ENCODE measurements at regions not wholly inside any gene's neighbourhood (a gene's known extent, or its start where the extent isn't known, plus 50 kb on each side); places are given as distances from the start of the nearest gene placed in this dataset.

DNA sequence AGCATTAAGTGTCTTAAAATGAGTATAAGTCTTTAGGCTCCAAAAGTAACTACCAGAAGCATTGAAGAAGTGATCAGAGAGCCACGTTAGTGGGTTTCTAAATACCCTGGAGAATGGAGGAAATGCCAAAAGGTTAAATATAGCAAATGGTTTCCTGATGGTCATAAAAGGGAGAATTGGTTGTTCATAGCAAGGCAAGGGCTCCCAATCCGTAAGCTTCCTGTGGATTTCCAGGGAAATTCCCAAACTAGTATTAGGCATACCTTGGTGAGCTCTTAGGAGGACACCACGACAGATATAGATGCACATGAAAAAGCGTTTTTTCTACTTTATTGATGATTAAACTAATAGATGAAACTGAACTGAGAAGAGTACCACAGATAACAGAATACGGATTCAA lies 410.9 kb downstream of the FOXO1 start:
- no peak for DNase-seq (ENCODE audit: low read depth)

DNA sequence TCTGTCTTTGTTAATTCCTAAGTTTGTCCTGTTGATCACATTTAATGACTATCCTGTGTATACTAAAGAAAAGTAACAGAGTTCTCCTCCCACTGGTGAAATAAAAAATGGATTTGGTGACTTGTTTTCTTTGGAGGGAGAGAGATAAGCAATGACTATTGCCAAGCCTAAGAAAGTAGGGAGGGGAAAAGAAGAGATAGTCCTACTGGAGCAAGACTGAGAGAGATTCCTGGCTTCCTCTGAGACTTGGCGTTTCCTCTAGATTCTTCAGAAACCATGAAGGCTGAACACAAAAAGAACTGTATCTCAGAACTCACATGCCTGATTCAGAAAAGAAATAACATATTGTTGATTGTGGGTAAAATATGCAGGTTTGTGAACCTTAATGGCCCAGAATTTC lies 406.5 kb downstream of the FOXO1 start:
- DNase-seq (ENCODE audit: low read depth), result no peak

DNA sequence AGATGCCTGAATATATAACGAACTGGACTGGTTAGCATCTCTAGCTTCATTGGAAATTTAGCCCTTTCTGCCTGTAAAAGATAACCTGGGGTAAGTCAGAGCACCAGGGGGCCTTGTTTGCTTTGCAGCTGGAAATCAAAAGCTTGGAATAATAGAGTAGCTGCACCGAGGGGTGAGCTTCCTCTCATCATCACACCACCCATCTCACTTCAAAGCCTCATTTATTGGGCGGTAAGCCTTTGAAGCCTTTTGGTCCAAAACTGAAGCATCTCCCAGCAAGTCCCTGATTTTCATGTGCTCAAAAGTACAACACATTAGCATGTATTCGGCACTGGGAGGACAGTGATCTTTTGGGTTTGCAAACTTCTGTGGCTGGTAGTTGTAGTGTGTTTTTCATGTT lies 405.1 kb downstream of the FOXO1 start:
- no peak for DNase-seq (ENCODE audit: low read depth)

DNA sequence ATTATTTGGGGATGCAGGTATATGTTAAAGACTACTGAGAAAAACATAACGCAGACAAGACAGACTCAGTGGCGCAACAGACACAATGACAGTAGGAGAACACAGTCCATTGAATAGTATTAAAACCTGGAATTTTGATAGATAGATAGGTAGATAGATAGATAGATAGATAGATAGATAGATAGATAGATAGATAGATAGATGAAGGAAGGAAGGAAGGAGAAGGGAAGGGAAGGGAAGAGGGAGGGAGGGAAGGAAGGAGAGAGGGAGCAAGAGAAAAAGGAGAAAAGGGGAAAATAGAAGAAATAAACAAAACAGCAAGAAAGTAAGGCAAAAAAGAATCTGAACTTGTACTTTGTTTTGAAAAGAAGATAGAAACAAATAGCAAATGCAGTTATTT lies 404.5 kb downstream of the FOXO1 start:
- DNase-seq (ENCODE audit: low read depth), result no peak

- DNase-seq (ENCODE audit: low read depth), result no peak
Observed at GRCh38 chr13:40269086-40269485, 397.4 kb downstream of the FOXO1 start.

DNA sequence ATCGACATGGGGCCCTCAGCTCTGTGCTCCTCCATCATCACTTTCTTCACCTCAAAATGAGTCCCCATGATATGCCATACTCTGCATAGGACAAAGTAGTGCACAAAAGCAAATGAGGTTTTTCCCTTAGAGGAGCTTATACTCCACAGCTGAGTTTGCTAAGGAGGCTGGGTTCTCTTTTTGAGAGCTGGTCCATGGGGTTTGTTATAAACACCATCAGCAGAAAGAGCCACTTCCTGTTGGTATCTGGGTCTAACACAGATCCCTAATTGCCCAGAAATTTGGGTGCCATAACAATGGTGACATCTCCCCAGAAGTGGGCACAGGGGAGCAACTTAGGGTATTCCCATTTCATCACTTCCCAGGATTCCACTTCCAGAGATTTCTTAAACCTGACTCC lies 395.7 kb downstream of the FOXO1 start:
- no peak for DNase-seq (ENCODE audit: low read depth)

- no peak for DNase-seq (ENCODE audit: low read depth)
Observed at GRCh38 chr13:40271271-40271885, 395.1 kb downstream of the FOXO1 start.

GRCh38 chr13:40271931-40272775 lies 394.3 kb downstream of the FOXO1 start:
- DNase-seq (ENCODE audit: low read depth), result peak; percentile 82

- DNase-seq (ENCODE audit: low read depth), result no peak
Observed at GRCh38 chr13:40272776-40273139, 393.7 kb downstream of the FOXO1 start.

DNA sequence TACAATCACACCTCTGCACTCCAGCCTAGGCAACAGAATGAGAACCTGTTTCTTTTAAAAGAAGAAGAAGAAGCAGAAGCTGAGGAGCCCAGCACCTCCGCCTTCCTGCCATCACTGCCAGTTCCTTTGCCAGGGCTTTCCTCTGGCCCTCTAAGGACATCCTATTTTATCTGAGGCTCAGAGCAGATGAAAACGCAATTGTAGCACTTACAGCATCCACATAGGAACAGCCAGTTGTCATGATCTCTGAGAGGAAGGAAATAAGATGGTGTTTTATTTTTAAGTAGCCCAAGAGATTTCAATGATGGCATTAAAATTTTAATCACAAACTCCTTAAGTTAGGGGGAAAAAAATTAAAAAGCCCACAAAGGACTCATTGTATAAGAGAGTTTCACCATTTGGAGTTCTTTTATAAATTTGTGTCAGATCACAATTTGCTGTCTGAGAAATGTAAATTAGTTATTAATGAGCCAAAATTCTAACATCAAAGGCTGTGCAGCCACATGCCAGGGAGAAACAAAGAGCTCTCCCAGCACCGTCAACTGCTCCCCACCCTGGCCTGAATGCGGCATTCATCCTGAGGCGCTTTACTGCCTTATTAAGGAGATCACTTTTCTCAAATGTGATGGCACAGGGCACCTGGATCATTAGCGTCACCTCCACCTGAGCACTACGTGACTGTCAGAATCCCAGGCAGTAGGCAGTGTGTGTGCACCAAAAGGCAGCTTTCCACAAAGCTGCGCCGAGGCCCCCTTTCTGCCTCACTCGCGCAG lies 393.0 kb downstream of the FOXO1 start:
- DNase-seq (ENCODE audit: low read depth), result no peak

GRCh38 chr13:40274103-40274502 lies 392.3 kb downstream of the FOXO1 start:
- DNase-seq (ENCODE audit: low read depth), result no peak

- no peak for DNase-seq (ENCODE audit: low read depth)
Observed at GRCh38 chr13:40275155-40275554, 391.3 kb downstream of the FOXO1 start.

GRCh38 chr13:40275636-40276035 lies 390.8 kb downstream of the FOXO1 start:
- DNase-seq (ENCODE audit: low read depth), result no peak

- DNase-seq (ENCODE audit: low read depth), result no peak
Observed at GRCh38 chr13:40283666-40284065, 382.8 kb downstream of the FOXO1 start.

DNA sequence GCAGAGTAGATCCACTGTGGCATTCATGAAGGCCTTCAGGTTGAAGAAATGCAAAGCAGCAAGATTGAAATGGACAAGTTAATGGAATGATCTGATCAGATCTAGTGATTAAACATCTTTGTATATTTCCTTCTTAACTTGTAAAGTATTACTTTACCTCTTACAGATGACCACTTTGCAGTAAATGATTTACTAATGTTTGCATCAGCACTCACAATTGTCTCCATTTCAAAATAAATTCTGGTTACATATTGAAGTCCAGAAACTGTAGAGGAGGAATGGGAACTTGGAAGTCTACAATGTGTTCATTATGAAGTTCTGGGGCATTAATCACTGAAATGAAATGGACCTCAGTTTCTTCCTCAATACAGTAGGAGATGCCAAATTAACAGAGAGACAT lies 380.8 kb downstream of the FOXO1 start:
- DNase-seq (ENCODE audit: low read depth), result no peak

DNA sequence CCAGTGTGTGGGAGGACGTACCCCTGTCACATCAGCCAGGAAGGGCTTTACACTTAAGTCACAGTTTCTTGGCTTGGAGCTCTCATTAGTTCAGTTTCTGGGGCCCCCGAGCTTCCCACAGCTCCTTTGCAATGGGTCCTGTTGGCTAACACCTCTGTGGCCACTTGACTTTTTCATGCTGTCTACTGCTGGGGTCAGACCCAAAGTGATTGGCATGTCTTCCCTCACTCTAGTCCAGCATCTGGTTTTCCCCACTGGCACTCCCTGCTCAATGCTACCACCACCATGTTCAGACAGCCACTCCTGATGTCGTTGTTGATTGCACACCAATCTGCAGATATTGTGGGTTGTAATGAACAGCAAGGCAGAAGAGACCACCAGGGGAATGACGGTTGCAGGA lies 379.0 kb downstream of the FOXO1 start:
- DNase-seq (ENCODE audit: low read depth), result no peak

- no peak for DNase-seq (ENCODE audit: low read depth)
Observed at GRCh38 chr13:40288259-40288658, 378.2 kb downstream of the FOXO1 start.

GRCh38 chr13:40290758-40291157 lies 375.7 kb downstream of the FOXO1 start:
- DNase-seq (ENCODE audit: low read depth), result no peak

GRCh38 chr13:40292108-40292507 lies 374.3 kb downstream of the FOXO1 start:
- no peak for DNase-seq (ENCODE audit: low read depth)

- no peak for DNase-seq (ENCODE audit: low read depth)
Observed at GRCh38 chr13:40292536-40292935, 373.9 kb downstream of the FOXO1 start.

DNA sequence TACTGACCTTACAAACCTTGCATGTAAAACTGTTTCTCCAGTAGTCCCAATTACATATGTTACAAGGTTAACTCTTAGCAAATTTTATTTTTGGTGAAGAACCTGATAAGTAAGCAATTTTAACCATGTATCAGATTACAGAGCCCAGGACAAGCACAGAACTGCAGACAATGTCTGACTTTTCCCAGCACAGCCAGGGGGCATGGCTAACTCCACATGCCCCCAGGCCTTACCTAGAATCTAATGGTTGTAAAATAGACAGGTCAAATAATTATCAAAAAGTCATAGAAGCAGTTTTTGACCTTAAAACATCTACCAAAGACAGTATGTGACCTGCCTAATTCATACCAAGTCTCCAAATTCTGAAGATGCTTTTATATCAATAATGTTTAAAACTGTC lies 364.1 kb downstream of the FOXO1 start:
- no peak for DNase-seq (ENCODE audit: low read depth)

GRCh38 chr13:40304391-40304790 lies 362.1 kb downstream of the FOXO1 start:
- no peak for DNase-seq (ENCODE audit: low read depth)

GRCh38 chr13:40306817-40307216 lies 359.6 kb downstream of the FOXO1 start:
- no peak for DNase-seq (ENCODE audit: low read depth)

Measured in fibroblast of the conjunctiva (primary cell).